ENCODE measurements at regions not wholly inside any gene's neighbourhood (a gene's known extent, or its start where the extent isn't known, plus 50 kb on each side); places are given as distances from the start of the nearest gene placed in this dataset.

DNA sequence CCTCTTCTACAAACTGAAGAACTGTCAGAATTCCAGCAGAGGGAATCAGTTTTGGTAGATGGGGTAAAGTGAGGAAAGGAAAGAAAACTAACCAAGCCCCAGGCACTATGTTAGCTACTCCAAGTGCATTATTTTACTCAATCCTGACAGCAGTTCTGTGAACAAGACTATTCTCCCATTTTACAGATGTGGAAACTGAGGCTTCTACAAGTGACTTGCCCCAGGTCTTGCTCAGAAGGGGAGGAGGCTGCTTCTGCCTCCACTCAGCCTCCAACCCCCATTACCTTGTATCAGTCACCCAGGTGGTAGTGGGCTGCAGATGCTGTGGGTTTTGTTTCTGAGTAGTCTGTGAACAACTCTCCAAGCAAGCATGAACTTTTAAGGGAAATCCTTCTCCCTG is 315.2 kb upstream of the MAF start:
- no peak for DNase-seq

DNA sequence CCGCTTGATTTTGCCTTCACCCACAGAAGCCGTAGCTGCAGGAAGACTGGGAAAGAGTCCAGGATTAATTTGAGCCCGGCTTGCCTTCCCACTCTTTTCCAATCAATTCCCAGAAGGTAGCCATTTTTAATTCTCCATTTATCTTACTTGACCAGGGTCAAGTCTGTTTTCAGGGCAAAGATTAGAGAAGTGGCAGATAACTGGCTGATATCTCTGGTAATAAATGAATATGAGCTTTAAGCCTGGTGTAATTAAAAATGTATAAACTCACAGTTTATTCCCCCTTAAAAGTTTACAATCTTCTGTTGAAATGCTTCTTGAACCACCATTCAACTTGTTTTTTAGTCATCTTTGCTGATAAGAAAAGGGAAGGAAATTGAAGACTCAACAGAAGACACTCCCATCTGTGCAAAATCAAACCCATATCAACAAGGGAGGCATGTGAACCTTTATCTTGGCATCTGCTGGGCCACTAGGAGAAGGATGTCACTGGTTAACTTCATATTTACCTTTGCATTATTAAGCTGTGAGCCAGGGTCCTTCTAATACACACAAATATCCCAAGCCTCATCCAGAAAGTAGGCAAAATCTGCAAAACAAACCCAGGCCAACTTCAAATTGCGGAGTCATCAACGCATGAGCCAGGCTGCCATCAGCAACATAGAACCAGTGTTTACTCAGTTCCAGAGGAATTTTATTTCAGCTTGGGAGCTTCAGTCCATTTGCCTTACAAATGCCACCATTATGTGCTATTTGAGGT is 314.6 kb upstream of the MAF start:
- no peak for DNase-seq

DNA sequence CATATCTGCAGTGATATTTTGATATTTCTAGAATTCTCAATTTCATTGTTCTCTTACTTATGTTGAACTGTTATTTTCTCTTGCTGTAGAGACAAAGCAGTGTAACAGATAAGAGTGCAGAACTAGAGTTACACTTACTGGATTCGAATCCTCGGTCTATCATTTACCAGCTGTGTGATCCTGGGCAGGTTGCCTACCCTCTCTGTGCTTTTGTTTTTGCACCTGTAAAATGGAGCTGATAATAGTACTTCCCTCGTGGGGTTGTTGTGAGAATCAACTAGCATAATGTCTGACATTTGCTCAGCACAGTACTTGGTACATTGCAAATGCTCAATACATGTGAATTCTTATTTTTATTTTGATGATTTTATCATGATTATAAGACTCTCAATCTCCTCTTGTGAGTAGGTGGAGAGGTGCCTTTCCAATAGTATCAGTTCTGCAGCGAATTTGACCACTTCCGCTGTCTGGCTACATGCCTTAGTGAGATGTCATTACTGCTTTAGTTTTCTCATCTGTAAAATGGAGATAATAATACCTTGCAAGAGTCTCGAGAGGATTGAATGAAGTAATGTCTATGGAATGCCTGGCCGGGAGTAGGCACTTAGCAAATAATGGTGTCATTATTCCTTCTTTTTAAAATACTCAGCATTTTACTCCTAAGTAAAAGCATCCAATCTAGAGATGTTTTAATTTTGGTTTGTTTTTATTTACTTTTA is 312.2 kb upstream of the MAF start:
- DNase-seq: no peak

DNA sequence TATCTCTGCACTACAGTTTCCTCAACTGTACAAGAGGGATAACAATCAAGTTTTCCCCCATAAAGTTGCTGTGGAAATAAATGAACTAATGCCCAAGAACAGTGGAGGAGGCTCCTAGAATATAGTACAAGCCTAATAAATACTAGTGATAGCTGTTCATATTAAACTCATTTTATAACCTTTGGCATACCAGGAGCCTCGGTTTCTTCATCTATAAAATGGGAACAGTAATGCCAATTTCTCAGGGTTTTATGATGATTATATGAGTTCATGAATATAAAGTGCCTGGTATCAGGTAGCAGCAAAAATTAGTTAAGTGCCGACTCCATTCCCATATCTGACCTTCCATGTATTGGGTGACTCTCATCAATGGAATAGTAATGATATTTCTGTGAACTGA is 311.1 kb upstream of the MAF start:
- DNase-seq: no peak

DNA sequence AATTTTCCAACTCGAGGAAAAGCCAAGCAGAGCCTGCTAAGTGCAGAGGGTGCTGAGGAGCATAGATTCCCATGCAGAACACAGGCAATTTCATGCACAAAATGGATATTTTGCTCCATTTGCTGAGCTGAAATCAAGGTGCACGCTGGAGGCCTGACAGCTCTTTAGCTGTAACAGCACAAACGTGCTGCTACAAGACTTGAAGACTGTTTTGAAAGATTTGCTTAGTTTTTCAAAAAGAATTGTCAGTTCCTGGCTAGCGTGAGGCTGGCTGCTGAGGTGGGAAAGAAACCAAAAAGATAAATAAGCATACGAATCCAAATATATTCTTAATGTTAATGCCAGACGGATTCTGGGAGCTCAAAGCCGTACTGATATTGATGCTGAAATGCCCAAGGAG is 309.0 kb upstream of the MAF start:
- DNase-seq: no peak

DNA sequence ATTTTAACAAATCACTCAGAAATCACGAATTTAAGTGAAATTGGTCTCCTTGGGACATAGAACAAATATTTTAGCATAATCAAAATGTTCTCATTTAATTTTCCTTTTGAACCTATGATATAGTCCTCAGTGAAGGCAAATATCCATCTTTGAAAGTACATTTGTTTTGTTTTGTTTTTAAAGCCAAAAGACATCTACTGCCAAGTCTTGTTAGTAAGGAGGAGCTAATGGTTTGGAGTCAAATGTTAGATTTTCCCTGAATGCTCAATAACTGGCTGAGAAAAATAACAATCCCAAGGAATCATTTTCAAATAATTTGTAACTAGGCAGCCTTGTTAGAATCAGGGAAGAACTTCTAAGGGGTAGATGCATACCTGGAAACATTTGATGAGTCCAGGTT is 302.9 kb upstream of the MAF start:
- no peak for DNase-seq

DNA sequence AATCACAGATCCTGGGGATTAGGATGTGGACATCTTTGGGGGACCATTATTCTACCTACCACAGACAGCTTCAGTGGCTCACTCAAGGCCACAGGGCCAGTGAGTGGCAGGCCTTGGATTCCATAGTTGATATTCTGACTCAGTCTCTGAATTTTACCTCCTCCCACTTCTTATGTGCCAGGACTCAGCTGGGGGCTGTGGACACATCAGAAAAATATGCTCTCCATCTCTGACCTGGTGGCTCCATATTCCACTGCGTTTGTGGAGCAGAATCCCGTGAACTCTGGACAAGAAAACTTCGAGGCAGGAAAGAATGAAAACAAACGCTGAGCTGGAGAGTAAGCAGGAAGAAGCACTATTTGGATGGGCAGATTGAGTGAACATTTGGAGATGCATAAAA is 301.8 kb upstream of the MAF start:
- no peak for DNase-seq

DNA sequence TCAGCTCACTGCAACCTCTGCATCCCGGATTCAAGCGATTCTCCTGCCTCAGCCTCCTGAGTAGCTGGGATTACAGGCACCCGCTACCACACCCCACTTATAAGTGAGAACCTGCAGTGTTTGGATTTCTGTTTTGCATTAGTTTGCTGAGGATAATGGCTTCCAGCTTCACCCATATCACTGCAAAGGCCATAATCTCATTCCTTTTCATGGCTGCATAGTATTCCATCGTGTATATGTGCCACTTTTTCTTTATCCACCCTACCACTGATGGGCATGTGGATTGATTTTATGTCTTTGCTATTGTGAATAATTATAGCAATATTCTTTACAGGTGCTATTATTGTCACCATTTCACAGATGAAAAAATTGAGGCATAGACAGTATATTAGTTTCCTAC is 301.0 kb upstream of the MAF start:
- no peak for DNase-seq

DNA sequence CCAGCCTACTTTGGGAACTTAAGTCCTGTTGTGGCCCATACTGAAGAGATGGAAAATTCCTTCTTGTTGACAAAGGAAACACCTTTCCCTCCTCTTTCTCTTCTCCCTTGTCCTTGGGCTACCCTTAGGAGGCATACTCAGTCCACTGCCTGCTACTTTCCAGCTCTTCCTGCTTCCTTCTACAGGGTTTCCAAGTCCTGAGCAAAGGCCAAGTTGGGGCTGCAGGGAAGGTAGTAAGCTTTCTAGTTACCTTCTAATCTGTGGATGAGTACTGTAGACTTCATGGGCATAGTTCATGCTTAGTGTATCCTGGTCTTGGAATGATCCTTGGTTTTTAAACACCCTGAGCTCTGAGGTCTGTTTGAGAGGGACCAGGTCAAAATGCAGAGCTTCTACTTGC is 299.2 kb upstream of the MAF start:
- DNase-seq: no peak

DNA sequence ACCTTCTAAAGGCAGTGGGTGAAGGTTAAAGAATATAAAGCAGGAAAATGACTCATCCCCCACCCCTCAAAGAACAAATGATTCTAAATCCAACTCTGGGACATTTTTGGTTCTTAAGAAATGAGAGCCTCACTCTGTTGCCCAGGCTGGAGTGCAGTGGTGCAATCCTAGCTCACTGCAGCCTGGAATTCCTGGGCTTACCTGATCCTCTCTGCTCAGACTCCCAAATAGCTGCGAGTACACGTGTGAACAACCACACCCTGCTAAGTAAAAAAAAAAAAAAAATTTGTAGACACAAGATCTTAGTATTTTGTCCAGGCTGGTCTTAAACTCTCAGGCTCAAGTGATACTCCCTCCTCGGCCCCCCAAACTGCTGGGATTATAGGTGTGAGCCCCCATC is 298.8 kb upstream of the MAF start:
- DNase-seq: no peak

DNA sequence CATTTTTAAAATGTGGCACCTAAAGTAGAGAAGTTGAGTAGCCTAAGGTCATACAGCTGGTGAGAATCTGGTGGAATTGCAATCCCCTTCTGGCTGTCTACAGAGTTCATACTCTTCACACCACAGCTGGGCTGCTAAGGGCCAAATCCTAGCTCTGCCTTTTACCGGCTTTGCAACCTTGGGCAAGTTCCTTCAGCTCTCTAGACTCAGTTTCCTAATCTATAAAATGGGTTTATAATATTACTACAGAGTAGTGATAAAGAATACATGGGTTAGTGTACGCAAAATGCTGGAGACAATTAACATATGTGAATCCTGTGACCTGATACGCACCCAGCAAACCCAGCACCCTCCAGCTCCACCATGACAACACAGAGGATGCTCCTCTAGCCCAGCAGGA is 298.2 kb upstream of the MAF start:
- no peak for DNase-seq

DNA sequence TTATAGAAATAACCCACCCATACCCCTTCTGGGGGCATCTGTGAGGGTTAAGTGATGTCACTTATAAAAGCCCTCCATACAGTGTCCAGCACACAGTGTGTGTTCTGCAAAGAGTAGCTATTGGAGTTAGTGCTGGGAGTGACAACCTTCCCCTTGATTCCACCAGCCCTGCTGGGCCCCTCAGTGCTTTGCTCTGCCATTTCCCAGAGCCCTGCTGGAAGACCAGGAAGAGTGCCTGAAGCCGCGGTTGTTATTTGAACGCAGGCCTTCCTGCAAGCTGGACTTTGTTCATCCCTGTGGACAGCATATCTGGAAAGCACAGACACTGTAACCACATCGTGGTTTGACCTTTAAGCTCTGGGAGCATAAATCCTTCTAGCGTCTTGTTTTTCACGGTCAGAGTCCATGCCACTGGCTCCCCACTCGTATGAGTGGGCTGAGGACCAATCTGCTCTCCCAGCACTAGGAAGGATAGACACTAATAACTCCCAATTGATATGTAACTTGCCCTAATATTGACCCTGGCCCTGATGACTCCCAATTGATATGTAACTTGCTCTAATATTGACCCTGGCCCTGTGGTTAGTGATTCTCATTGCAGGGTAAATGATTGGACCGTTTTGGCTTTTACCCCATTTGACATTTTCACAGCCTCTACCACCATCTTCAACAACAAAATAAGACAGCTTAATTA is 297.1 kb upstream of the MAF start:
- DNase-seq: no peak

DNA sequence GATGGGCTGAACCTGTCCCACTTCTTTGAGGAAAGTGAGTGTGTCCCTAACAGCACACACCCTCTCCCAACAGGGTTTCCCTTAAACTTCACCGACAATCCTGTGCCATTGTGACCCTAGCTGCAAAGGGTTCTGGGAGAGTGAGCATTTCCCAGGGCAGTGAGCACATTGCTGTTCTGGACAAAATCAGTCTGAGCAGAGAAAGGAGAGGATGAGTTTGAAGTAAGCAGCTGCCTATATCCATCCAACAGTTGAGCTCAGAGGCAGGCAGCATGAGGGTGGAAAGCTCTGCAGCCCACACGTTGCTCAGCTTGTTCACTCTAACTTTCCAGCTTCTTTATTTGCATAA is 296.5 kb upstream of the MAF start:
- no peak for DNase-seq

DNA sequence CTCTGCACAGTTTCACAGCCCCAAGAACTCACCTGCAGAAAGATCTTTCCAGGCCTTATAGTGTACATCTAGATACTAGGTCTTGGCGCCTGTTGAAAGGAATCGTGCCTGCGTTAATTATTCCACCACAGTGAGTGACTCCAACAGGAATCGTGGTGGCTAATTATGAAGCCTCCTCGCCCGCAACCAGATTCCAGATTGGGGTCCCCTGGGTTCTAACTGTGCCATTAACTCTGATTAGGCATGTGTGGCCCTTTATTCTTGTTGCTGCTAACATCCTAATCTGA is 295.3 kb upstream of the MAF start:
- DNase-seq: no peak

DNA sequence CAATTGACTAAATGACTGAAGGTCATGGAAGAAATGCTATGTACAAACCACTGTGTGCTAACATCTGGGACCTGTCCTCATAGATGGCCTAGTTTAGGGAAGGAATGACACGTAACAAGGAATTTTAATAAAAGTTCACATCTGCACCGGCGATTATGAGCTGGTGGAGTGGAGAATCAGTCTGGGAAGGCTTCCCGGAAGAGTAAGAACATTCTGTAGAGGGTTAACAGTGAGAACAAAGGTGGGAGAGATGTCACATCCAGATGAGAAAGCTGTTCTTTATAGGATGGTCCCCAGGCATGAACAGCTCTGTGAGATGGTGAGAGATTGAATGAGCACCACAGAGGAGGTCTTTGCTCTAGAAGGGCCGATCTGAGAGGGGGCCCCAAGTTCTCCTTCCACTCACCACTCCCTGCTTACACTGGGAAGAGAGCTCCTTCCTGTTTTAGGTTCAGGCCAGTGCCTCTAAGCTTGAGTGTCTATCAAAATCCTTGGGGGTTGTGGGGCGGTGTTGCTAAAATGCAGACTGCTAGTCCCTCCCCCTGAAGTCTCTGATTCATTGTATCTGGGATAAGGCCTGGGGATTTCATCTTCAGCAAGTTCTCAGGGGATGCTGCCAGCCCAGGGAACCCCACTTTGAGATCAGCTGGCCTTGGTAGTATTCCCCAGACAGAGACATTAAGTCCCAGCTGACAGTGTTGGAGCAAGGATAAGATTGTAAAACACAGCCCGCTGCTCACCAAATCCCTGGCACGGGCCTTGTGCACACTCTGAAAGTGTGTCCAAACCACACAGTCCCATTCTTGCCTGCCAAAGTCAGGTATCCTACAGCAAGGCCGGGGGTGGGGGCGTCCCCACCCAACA is 294.7 kb upstream of the MAF start:
- no peak for DNase-seq

DNA sequence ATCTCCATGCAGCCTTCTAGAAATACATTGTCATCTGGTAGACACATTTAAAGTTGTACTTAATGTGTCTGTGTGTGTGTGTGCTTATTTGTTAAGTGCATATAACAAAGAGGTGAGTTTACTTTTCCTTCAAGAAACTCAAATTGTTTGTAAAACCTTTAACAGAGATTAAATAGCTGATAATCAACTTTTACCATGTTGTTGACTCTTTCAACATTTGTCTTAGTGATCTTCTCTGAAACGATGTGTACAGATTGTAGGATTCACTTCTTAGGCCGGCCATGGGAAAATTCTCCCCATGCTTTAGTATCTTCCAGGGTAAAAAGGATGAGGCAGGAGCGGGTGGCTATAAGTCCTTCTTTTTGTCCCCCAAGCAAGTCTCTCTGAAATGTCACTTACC is 292.9 kb upstream of the MAF start:
- DNase-seq: no peak

DNA sequence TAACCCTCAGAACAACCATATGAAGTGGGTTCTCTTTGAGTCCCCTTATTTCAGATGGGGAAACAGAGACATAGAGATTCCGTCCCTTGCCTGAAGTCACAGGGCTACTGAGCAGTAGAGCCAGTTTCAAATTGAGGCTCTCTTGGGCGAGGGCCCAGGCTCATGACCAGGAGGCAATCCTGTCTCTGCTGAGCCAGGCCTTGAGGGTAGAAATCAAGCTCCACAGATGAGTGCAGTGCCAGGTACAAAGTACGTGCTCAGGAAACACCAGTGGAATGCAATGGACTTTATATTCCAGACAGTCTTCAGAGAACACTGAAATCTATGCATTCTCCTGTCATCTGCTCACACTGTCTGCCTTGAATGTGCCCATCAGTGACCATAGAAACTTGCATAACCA is 291.7 kb upstream of the MAF start:
- DNase-seq: no peak

DNA sequence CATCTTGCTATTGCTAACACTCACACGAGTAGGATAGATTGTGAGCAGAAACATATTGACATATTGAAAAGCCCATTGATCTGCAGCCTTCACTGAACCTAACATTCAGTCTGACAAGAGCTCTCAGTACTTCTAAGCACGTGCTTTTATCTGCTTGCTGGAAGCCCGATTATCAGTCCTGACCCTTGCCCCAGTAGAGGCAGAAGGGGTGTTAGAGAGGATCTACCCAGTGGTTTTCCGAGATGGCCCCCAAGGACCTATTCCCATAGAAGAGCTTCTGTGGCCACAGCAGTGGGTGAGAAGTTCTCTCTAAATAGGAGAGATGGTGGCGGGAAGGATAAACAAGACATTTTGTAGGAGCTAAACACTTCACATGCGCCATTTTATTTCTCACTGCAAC is 290.9 kb upstream of the MAF start:
- no peak for DNase-seq

DNA sequence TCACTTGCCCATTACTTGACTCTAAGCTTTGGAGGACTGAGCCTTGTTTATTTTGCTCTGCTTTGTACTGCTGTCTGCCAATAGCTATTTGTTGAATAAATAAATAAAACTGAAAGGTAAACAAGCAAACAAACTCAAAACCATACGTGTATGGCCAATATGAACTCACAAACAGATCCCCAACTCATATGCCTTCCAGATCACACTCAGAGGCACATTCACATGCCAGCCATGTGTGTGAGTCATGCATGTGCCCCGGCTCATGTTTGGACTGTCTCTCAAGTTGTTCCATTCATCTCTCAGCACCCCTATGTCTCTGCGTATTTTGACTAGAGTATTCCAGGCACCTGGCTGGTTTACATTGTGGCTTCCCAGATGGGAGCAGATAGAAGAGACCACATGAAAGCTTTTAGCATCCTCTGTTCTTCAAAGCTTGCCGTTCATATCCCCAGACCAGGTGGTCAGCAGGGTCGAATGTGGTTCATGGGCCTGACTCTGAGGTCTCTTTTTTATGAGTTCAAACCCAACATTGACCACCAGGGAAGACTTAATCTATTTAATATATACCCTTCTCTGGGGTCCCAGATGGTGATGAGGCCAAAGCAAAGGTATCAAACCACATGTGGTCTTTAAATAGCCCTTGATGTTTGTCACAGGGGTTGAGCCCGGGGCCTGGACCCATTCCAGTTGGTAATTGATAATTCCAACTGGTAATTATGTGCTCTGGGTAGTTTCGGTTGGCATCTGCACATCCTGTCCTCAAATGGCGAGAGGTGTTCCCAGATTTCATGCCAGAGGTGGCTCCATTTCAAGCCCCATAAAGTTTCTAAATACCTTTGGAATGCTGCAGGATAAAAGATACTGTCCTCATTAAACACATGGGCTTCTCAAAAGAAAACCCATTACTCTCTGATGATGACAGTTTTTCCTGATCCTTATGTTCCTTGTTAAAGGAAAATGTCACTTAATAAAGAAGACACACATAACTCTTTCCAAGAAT is 287.3 kb upstream of the MAF start:
- DNase-seq: no peak

DNA sequence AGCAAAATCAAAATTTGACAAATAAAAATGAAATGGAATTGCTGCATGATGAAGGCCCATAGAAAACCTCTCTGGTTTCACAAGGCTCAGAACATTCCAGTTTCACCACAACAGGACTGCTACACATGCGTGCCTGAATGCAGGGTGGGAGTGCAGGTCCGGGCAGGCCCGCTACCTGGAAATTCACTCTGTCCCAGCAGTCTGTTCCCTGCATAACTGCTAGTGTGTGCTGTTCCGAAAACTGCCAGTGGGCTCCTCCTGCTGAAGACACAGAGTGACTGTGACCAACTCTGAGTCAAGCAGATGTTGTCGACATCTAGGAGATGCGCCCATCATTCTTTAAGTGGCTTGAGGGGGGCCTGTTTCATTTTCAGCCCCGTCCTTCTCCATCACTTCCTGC is 284.8 kb upstream of the MAF start:
- DNase-seq: no peak

DNA sequence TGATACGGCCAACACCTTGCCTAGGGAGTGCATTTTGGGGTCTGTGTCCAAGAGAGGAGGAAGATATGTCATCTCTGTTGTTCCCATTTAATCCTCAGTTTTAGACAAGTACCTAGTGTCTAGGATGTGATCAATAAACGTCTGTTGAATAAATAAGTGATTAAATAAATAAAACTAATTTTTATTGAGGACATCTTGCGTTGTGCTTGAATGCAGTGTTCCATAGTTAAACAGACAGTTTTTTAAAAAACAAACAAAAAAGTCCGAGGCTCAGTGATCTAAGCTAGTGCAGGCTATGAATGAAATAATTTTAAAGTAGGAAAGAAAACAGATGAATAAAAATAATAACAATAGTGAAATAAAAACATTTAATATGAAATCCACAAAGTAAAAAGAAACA is 283.0 kb upstream of the MAF start:
- DNase-seq: no peak

DNA sequence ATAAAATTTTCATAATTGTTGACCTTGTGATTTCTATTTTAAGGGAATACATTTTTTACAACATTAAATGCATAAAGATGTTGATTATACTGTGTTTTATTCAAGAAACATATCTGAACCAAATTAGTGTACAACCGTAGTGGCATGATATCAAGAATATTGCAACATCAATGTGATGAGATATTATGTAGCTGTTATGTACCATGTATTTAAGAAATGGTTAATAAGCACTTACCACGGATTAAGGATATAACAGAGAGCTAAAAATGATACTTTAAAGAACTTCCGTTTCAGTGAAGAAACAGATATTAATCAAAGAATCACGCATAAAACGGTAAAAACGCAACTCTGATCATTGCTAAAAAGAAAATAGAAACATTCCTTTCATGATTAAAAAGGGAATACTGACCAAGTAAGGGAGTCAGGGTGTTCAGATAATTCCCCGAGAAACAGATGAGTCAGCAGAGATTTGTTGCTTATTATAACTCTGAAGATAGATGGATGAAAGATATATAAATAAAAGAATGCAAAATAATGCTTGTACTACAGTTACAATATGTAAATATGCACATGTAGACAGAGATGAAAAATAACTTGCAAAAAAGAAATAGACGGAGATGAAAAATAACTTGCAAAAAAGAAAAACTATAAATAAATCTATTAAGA is 281.9 kb upstream of the MAF start:
- DNase-seq: no peak

All from cerebellar nuclear complex (tissue), 1 donor.